SK-N-MC (cell line): ENCODE measurements at regions not wholly inside any gene's neighbourhood (a gene's known extent, or its start where the extent isn't known, plus 50 kb on each side); places are given as distances from the start of the nearest gene placed in this dataset.
"Not testable (repeated sequence)": the region's sequence is repeated elsewhere in the genome, so short reads cannot be mapped to it uniquely, and the experiment has no call there.

ENCODE experiments used
- DNase-seq: peaks from one replicate; pipeline ENCODE4 v3.0.0-alpha.2; 2011; ENCODE audit warnings: low read depth, low spot score
- H3K27ac ChIP-seq: fragments of 200-600 bp; sonication (generic); 2 replicates; pipeline ENCODE4 v1.5.1; 2016; ENCODE audit warnings: mixed run types
- H3K36me3 ChIP-seq: fragments of 200-600 bp; sonication (generic); 2 replicates; pipeline ENCODE4 v1.6.1; 2017; ENCODE audit warnings: antibody characterized with exemption, low read length, mixed read lengths; ENCODE audit not compliant: insufficient read depth
- H3K4me3 ChIP-seq: fragments of 200-600 bp; sonication (generic); 2 replicates; pipeline ENCODE4 v1.5.1; 2016
- H3K9ac ChIP-seq: fragments of 200-600 bp; sonication (generic); 2 replicates; pipeline ENCODE4 v1.8.0; 2017; ENCODE audit warnings: mixed run types, mixed read lengths; ENCODE audit not compliant: insufficient read length
- H3K9me3 ChIP-seq: fragments of 200-600 bp; sonication (generic); 2 replicates; pipeline ENCODE4 v1.6.1; 2017; ENCODE audit warnings: low read depth, mild to moderate bottlenecking, antibody characterized with exemption, low read length, moderate library complexity, mixed read lengths
- EZH2 ChIP-seq: fragments of 200-600 bp; sonication (generic); IDR thresholded peaks from one replicate; pipeline ENCODE4 v1.6.1; 2017; ENCODE audit warnings: antibody characterized with exemption
- FOXP2 ChIP-seq: optimal IDR thresholded peaks from 2 replicates; pipeline ENCODE3; 2011; ENCODE audit warnings: mild to moderate bottlenecking, moderate library complexity; ENCODE audit not compliant: insufficient read depth; ENCODE audit errors: extremely low read length, control extremely low read depth
- POLR2AphosphoS5 ChIP-seq: IDR thresholded peaks from 2 replicates; pipeline ENCODE4 v1.6.1; 2012; ENCODE audit warnings: mild to moderate bottlenecking, low read depth, low read length, borderline replicate concordance

- TF ChIP-seq POLR2AphosphoS5 (no peak), EZH2 (no peak), FOXP2 (no peak)
- Histone ChIP-seq H3K9me3 (no peaks in the 10 kb centered on the region), H3K9ac (no peak overlapping the region), H3K4me3 (no peak overlapping the region), H3K27ac (no peak overlapping the region), H3K36me3 (no peaks in the 10 kb centered on the region)
- no peak for DNase-seq
Measured at GRCh38 chr5:68122439-68123328, 92.9 kb upstream of the PIK3R1 start.

- no peak for DNase-seq
- Histone ChIP-seq H3K27ac (no peak overlapping the region), H3K4me3 (no peak overlapping the region), H3K9ac (no peak overlapping the region), H3K9me3 (no peaks in the 10 kb centered on the region), H3K36me3 (no peaks in the 10 kb centered on the region)
- TF ChIP-seq EZH2, result no peak
- TF ChIP-seq FOXP2, result no peak
- no peak for TF ChIP-seq POLR2AphosphoS5
Measured at GRCh38 chr5:68116868-68117411, 98.6 kb upstream of the PIK3R1 start.

GRCh38 chr5:68116408-68116807 lies 99.1 kb upstream of the PIK3R1 start:
- H3K27ac ChIP-seq, result no peak overlapping the region
- H3K4me3 ChIP-seq, result no peak overlapping the region
- TF ChIP-seq POLR2AphosphoS5 (no peak), FOXP2 (no peak), EZH2 (no peak)
- no peaks in the 10 kb centered on the region for H3K36me3 ChIP-seq
- no peak overlapping the region for H3K9ac ChIP-seq
- no peaks in the 10 kb centered on the region for H3K9me3 ChIP-seq
- DNase-seq, result no peak

- no peak overlapping the region for H3K9ac ChIP-seq
- no peaks in the 10 kb centered on the region for H3K36me3 ChIP-seq
- no peak overlapping the region for H3K27ac ChIP-seq
- DNase-seq, result no peak
- no peaks in the 10 kb centered on the region for H3K9me3 ChIP-seq
- TF ChIP-seq FOXP2 (no peak), EZH2 (no peak), POLR2AphosphoS5 (no peak)
- no peak overlapping the region for H3K4me3 ChIP-seq
Measured at GRCh38 chr5:68115584-68115983, 100.0 kb upstream of the PIK3R1 start.

GRCh38 chr5:68114378-68115040 lies 101.0 kb upstream of the PIK3R1 start:
- no peak for TF ChIP-seq POLR2AphosphoS5
- H3K36me3 ChIP-seq, result no peaks in the 10 kb centered on the region
- no peak overlapping the region for H3K9ac ChIP-seq
- H3K27ac ChIP-seq, result no peak overlapping the region
- H3K9me3 ChIP-seq, result no peaks in the 10 kb centered on the region
- H3K4me3 ChIP-seq, result no peak overlapping the region
- no peak for DNase-seq

GRCh38 chr5:68112658-68113057 lies 102.9 kb upstream of the PIK3R1 start:
- no peaks in the 10 kb centered on the region for H3K36me3 ChIP-seq
- DNase-seq, result no peak
- TF ChIP-seq POLR2AphosphoS5 (no peak), FOXP2 (no peak), EZH2 (no peak)
- no peak overlapping the region for H3K4me3 ChIP-seq
- no peak overlapping the region for H3K9ac ChIP-seq
- no peaks in the 10 kb centered on the region for H3K9me3 ChIP-seq
- H3K27ac ChIP-seq, result no peak overlapping the region

- no peaks in the 10 kb centered on the region for H3K36me3 ChIP-seq
- no peak overlapping the region for H3K9ac ChIP-seq
- no peak overlapping the region for H3K4me3 ChIP-seq
- no peaks in the 10 kb centered on the region for H3K9me3 ChIP-seq
- TF ChIP-seq POLR2AphosphoS5 (no peak), FOXP2 (no peak), EZH2 (no peak)
- DNase-seq, result no peak
- no peak overlapping the region for H3K27ac ChIP-seq
Measured at GRCh38 chr5:68110894-68111293, 104.7 kb upstream of the PIK3R1 start.

- H3K4me3 ChIP-seq, result no peak overlapping the region
- H3K9ac ChIP-seq, result no peak overlapping the region
- DNase-seq, result no peak
- no peaks in the 10 kb centered on the region for H3K9me3 ChIP-seq
- H3K27ac ChIP-seq, result no peak overlapping the region
- TF ChIP-seq EZH2 (no peak), FOXP2 (no peak), POLR2AphosphoS5 (no peak)
- no peaks in the 10 kb centered on the region for H3K36me3 ChIP-seq
Measured at GRCh38 chr5:68110264-68110663, 105.3 kb upstream of the PIK3R1 start.

GRCh38 chr5:68104217-68104616 lies 111.3 kb upstream of the PIK3R1 start:
- not testable (repeated sequence) for DNase-seq, H3K36me3 ChIP-seq, H3K9me3 ChIP-seq, H3K27ac ChIP-seq, H3K4me3 ChIP-seq, H3K9ac ChIP-seq

GRCh38 chr5:68103297-68103696 lies 112.3 kb upstream of the PIK3R1 start:
- H3K9ac ChIP-seq, H3K4me3 ChIP-seq, H3K36me3 ChIP-seq, H3K27ac ChIP-seq, DNase-seq, H3K9me3 ChIP-seq: not testable (repeated sequence)
